ENCODE measurements at regions not wholly inside any gene's neighbourhood (a gene's known extent, or its start where the extent isn't known, plus 50 kb on each side); places are given as distances from the start of the nearest gene placed in this dataset.
"Not testable (repeated sequence)": the region's sequence is repeated elsewhere in the genome, so short reads cannot be mapped to it uniquely, and the experiment has no call there.

GRCh38 chr6:122930252-122931180 lies 65.5 kb upstream of the CLVS2 start:
- DNase-seq (ENCODE audit: low read depth) (no peak), FAIRE-seq (no peak)
- no peak for TF ChIP-seq CTCF (IDR thresholded peaks at IDR 0.05; ENCODE audit: insufficient read depth, low read length, severe bottlenecking)
- Histone ChIP-seq H3K36me3 (ENCODE audit: control insufficient read depth, insufficient read depth, low read length) (no peaks in the 10 kb centered on the region), H3K4me3 (ENCODE audit: low read depth, low read length) (no peak overlapping the region), H3K27me3 (ENCODE audit: control insufficient read depth, insufficient read depth, low read length) (no peaks in the 10 kb centered on the region)

- FAIRE-seq (no peak), DNase-seq (ENCODE audit: low read depth) (no peak)
- Histone ChIP-seq H3K27me3 (ENCODE audit: control insufficient read depth, insufficient read depth, low read length) (no peaks in the 10 kb centered on the region), H3K4me3 (ENCODE audit: low read depth, low read length) (no peak overlapping the region), H3K36me3 (ENCODE audit: control insufficient read depth, insufficient read depth, low read length) (no peaks in the 10 kb centered on the region)
- TF ChIP-seq CTCF (IDR thresholded peaks at IDR 0.05; ENCODE audit: insufficient read depth, low read length, severe bottlenecking), result no peak
Measured at GRCh38 chr6:122931916-122932315, 64.1 kb upstream of the CLVS2 start.

GRCh38 chr6:122944936-122945335 lies 51.1 kb upstream of the CLVS2 start:
- not testable (repeated sequence) for H3K4me3 ChIP-seq (ENCODE audit: low read depth, low read length); H3K36me3 ChIP-seq (ENCODE audit: control insufficient read depth, insufficient read depth, low read length); FAIRE-seq; DNase-seq (ENCODE audit: low read depth); H3K27me3 ChIP-seq (ENCODE audit: control insufficient read depth, insufficient read depth, low read length)
